ENCODE measurements at regions not wholly inside any gene's neighbourhood (a gene's known extent, or its start where the extent isn't known, plus 50 kb on each side); places are given as distances from the start of the nearest gene placed in this dataset.

- DNase-seq: no peak
Measured at GRCh38 chr6:87935196-87935595, 112.4 kb upstream of the SPACA1 start.

- no peak for DNase-seq
Measured at GRCh38 chr6:87932361-87932760, 115.3 kb upstream of the SPACA1 start.

DNA sequence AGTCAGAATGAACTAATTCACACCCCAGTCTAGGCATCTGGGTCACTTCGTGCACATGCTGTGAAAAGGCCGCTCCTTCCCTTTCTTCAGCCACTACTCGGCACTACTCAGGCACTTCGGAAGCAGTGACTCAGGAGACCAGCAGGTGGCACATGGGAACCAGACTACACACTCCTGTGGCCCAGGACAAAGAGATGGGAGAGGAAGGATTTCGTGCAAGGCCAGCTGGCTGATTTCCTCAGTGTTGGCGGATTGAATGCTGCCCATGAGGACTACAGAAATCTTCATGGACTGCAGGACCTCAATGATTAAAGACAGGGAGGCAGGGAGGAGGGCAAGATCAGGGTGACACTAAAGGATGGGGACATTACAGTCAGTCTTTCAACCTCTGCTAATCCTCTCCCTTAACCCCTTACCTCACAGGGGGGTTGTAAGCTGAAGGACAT is 117.8 kb upstream of the SPACA1 start:
- peak; percentile 93 for DNase-seq

GRCh38 chr6:87926687-87927086 is 121.0 kb upstream of the SPACA1 start:
- no peak for DNase-seq

DNA sequence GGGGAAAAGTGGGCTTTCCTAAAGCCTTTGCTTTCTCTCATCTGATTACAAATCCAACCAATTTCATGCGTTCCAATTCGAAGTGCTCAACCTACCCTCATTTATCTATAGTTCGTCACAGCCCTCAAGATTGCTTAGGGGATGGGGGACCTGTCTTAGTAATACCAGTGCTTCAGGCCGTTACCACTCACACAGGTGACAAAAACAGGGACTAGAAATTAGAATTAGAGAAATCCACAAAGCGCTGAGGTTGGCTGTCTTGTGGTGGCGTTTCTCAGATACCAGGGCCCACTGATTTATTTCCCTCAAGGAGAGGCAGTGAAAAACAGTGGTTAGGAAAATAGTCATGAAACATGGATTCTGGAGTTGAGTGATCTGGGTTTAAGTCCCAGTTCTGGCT is 121.6 kb upstream of the SPACA1 start:
- no peak for DNase-seq

GRCh38 chr6:87925373-87926060 is 122.1 kb upstream of the SPACA1 start:
- DNase-seq: peak; percentile 16

DNA sequence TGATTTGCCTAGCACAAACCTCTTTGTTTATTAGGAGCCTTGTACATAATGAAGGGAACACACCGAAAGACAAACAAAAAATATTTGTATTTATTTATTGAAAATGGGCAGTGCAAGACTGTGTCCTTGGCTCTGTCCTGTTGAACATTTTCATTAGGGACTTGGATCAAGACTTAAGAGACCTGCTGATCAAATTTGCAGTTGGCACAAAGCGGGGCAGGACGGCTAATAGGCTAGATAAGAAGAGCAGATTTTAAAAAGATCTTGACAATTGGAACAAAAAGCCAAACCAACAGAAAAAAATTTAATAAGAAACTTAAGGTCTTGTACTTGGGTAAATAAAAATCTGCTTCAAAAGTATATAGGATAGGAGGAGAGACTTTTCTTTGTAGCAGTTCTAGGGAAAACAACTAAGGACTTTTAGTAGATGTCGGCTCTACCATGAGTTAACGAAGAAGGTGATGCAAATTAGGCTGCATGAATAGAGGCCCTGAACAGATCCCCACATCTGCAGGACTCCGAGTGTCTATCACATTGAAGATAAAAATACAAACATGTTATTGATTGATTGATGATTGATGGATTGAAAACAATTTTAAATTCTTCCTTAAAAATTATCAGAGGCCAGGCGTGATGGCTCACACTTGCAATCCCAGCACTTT is 124.1 kb upstream of the SPACA1 start:
- no peak for DNase-seq

DNA sequence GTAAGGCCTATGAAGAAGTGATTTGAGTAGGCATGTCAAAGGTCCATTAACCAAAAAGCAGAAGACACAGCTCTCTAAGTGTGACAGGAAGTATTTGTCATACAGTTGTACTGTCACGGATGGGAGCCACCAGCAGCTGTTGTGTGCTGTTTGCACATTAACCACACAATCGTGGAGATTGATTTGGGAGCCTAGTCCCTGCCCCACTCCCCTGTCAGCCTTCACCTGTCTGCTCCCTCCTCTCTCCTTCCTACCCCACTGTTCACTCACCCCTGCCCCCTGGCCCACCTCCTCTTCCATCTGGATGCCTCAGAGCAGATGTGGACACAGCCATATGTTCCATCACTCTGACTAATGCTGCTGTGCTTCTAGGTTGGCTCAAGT is 124.7 kb upstream of the SPACA1 start:
- peak; percentile 47 for DNase-seq

DNA sequence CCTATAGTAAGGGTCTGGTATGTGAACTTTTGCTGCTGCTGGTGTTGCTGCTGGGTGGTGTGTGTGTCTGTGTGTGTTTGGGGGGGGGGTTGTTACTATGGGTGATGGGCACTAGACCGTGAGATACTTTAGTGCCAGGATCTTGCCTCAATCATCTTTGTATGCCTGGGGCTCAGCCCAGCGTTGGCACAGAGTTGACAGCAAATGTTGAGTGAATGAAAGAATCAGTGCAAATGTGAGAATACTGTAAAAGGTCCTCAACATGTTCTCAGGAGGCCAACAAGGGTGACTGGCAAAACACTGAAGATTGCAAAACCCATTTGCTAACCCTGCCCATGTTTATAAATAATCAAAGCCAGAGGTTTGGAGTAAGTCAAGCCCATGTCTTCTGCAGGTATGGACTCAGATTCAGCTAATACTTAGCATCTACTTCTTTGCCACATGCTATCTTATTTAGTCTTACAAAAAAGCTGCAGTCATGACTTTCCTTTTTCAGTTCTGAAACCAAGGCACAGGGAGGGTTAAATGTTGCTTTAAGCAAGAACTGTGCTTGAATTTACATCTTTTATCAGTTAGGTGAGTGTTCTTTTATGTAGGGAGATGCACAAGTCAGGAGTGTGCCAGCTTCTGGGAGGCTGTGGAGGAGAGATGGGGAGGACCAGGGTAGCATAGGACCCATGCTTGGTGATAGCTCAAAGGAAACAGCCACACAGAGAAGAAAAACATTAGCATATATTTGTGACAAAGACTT is 125.3 kb upstream of the SPACA1 start:
- DNase-seq: no peak

DNA sequence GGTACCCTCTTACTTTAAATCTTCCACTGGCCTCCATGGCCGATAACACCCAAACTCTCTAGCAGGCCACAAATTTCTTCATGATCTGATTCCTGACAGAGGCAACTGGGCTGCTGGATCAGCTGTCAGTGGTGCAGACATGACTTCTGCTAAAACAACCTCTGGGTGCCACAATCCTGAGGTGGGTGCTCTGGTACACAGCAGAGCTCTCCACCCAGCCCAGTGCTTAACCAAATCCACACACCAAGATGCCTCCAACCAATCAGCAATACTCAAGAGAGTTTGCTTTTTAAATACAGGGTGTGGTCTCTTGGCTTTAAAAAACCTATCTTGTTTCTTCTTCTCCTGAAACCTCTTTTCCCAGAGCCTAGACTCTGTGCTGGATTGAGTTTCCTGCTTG is 126.6 kb upstream of the SPACA1 start:
- DNase-seq: no peak

- no peak for DNase-seq
Measured at GRCh38 chr6:87920245-87920644, 127.4 kb upstream of the SPACA1 start.

GRCh38 chr6:87919416-87919815 is 128.2 kb upstream of the SPACA1 start:
- no peak for DNase-seq

DNA sequence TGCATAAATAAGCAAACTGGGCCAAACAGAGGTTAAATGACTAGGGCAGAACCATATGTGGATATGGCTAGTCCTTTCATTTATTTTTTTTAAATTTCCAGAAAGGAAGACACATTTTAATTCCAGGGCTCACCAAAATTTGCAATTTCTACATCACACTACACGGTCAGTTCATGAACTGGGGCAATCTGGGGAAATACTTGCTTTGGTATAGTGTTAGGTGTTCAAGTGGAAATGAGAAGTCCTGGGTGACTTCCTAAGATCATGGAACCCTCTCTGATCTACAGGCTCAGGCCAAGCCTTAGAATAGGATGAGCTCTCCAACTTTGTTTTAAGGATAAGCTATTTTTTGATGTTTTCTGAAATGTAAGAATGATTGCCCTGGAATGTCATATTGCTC is 128.6 kb upstream of the SPACA1 start:
- DNase-seq: no peak

- no peak for DNase-seq
Measured at GRCh38 chr6:87918461-87918941, 129.1 kb upstream of the SPACA1 start.

DNA sequence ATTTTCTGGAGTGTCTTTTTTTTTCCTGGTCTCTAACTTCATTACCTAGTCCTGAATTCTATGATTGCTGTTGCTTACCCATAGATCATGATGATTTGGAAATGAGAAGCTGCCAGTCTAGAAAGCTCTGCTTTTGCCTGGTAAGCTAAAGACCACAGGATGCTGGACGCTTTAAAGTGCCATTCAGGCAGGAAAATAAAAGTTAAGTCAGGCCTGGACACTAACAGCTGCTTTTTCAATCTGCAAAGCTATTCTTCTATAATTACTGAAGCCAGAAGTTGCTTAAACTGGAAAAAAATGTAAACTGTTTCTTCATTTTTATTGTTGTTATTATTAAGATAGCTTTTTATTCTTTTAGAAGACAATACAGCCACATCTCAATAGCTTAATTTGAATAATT is 129.8 kb upstream of the SPACA1 start:
- DNase-seq: no peak

DNA sequence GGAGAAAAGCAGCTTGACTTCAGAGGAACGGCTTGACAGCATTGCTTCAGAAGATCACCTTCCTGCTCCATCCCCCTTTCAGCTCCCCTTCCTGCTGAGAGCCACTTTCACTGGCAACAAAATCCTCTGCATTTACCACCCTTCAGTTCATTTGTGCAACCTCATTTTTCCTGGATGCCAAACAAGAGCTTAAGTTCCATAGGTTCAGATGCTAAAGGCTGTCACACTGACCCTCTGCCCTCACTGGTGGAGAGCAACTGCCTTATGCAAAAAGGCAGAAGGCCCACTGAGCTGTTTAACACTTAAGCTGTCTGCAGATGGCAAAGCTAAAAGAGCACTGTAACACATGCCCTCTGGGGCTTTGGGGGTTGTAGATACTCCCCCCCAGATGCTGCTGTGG is 131.2 kb upstream of the SPACA1 start:
- peak; percentile 54 for DNase-seq

GRCh38 chr6:87914637-87915395 is 132.8 kb upstream of the SPACA1 start:
- no peak for DNase-seq

DNA sequence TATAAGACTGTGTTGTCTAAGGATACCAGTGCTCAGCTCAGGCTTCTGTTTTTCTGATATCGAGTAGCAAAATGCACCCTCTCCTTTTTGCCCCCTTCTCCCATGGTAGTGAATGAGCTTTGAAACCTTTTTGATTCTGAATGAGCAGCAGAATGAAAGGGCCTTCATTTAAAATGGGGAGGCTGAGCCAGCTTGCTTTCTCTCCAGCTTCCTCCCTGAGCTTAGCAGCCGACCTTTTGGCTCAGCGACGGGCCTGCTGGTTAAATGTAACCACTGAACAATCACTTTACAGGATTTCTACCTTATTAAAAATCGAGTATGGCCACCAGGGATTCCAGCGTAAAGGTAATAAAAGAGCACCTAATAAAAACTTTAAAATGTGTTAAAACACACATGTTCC is 133.7 kb upstream of the SPACA1 start:
- DNase-seq: no peak

- DNase-seq: no peak
Measured at GRCh38 chr6:87912102-87912501, 135.5 kb upstream of the SPACA1 start.

DNA sequence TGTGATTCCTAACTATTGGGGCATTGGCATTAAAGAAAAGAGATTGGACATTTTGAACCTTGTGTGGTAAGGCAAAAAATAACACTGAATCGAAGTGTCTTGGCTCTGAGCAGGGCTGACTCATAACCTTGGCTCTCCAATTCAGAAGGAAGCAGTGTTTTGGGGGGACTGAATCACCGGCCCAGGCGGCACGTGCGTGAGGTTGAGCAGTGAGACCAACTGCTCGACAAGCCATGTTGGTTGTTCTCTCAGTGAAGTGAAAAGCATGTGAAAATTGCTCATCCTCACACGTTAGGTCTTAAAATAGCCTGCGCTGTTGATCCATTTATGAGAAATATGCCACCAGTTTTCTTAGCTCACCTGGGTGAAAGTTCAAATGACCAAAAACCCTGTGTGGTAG is 137.8 kb upstream of the SPACA1 start:
- DNase-seq: no peak

DNA sequence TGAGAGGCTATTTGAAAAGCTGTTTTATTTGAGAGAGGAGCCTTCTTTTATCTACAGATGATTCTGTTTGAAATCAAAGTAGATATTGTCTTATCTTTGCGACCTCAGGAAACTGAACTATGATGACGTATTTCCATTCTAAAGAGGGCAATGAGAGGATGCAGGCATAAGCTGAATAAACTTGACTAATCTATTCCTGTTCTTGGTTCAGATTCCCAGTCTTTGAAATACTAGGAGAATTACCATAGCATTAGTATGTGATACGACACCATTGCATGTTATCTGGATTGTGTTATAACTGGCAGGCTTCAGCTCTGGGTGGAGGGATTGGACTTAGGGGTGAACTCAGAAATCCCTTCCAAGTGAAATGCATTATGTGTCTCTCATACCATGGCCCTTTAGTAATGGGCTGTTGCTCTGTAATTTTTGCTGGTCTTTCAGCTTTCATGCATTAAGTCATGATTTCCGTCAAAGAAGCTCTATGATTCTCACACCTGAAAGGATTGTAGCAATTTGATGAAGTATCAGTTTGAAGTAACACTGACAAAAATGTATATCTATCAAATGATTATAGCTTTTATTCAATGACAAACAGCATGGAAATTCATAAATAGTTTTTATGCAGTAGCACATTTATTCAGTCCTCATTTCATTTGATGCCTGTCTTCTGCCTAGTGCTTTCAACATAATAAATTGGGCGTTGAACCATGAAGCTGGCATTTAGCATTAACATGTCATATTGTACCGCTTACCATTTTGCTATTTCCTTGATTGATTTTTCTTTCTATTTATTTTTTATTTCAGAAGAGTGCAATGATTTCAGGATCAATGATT is 138.4 kb upstream of the SPACA1 start:
- DNase-seq: no peak

GRCh38 chr6:87907521-87907920 is 140.1 kb upstream of the SPACA1 start:
- DNase-seq: no peak

All from NCI-H82 (cell line).